ENCODE measurements at regions not wholly inside any gene's neighbourhood (a gene's known extent, or its start where the extent isn't known, plus 50 kb on each side); places are given as distances from the start of the nearest gene placed in this dataset.

DNA sequence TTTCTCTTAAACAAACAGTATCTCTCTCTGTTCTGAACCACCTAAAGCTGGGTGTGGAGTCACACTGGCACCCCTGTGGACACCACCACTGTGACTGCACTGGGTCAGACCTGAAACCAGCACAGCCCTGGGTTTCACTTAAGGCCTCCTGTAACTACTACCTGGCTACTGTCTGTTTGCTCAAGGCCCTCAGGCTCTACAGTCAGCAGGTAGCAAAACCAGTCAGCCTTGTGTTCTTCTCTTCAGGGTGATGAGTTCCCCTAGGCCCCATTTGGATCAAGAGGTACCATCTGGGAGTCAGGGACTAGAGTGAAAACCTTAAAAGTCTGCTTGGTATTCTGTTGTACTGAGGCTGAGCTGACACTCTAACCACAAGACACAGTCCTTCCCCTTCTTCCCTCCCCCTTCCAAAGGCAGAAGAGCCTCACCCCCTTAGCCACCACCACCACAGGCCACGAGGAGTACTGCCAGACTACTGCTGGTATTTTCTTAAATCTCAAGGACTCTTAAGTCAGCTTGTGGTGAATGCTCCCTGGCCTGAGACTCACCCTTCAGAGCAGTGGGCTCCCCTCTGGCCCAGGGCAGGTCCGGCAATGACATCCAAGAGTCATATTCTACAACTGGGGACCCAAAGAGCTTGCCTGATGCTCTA lies 153.2 kb upstream of the MON1B start (continued):
- TF ChIP-seq AR (CRISPR knock-in tag; IDR thresholded peaks at IDR 0.05) (no peak), SOX15 (CRISPR knock-in tag; IDR thresholded peaks at IDR 0.05) (no peak), E2F1 (CRISPR knock-in tag; IDR thresholded peaks at IDR 0.05) (no peak)

DNA sequence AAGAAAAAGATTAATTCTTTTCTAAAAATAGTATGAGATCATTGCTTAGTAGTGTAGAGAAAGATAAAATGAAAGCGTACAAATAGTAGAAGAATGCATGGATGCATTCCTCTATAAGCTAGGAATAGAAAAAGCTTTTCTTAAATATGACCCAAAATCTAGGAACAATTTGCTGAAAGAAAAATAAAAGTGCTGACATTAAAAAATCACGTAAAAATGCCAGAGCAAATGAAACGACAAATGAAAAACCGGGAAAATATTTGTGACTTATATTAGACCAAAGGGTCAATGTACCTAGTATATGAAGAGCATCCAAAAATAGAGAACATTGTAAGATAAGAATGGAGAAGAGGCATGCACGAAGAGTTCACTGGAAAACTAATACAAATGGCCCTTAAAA lies 149.5 kb upstream of the MON1B start:
- ATAC-seq: no peak
- POLR2A ChIA-PET: no interaction called here
- no peak for TF ChIP-seq HMGXB4 (CRISPR knock-in tag; IDR thresholded peaks at IDR 0.05)
- no peak for TF ChIP-seq CREB1 (CRISPR knock-in tag; IDR thresholded peaks at IDR 0.05)
- Mint-ChIP-seq H3K4me1 (no peaks in the 10 kb centered on the region), H3K27me3 (ENCODE audit: low read depth) (no peaks in the 10 kb centered on the region), H3K9me3 (peaks cover 65% of the 10 kb centered on the region), H3K36me3 (peaks cover 14% of the 10 kb centered on the region), H3K4me3 (no peak overlapping the region), H3K27ac (no peak overlapping the region)
- CTCF ChIA-PET: no interaction called here
- DNase-seq (ENCODE audit: low spot score): no peak

- H3K4me3 Mint-ChIP-seq: no peak overlapping the region
- DNase-seq (ENCODE audit: low spot score): no peak
- CTCF ChIA-PET: no interaction called here
- no peak for ATAC-seq
- H3K27me3 Mint-ChIP-seq (ENCODE audit: low read depth): no peaks in the 10 kb centered on the region
- no peak overlapping the region for H3K27ac Mint-ChIP-seq
- POLR2A ChIA-PET: no interaction called here
- H3K36me3 Mint-ChIP-seq: peaks cover 11% of the 10 kb centered on the region; the same call in 1 of the 2 replicates
- peaks cover 61% of the 10 kb centered on the region for H3K9me3 Mint-ChIP-seq
- H3K4me1 Mint-ChIP-seq: no peaks in the 10 kb centered on the region
- TF ChIP-seq NFYB (CRISPR knock-in tag; conservative IDR thresholded peaks at IDR 0.05; ENCODE audit: low read depth) (no peak), ATF1 (CRISPR knock-in tag; IDR thresholded peaks at IDR 0.05) (no peak), SMAD4 (CRISPR knock-in tag; IDR thresholded peaks at IDR 0.05) (no peak), HMGA2 (CRISPR knock-in tag; IDR thresholded peaks at IDR 0.05) (no peak), TP53 (CRISPR knock-in tag; IDR thresholded peaks at IDR 0.05) (no peak), ZNF121 (CRISPR knock-in tag; IDR thresholded peaks at IDR 0.05) (no peak), ATF3 (CRISPR knock-in tag; conservative IDR thresholded peaks at IDR 0.05) (no peak), ERG (CRISPR knock-in tag; IDR thresholded peaks at IDR 0.05) (no peak), ZNF232 (CRISPR knock-in tag; IDR thresholded peaks at IDR 0.05) (no peak), SOX15 (CRISPR knock-in tag; IDR thresholded peaks at IDR 0.05) (no peak), NR3C1 (CRISPR knock-in tag; conservative IDR thresholded peaks at IDR 0.05; ENCODE audit: low read depth) (no peak), ZNF671 (CRISPR knock-in tag; IDR thresholded peaks at IDR 0.05) (no peak), PRDM15 (CRISPR knock-in tag; IDR thresholded peaks at IDR 0.05) (no peak), ZNF263 (CRISPR knock-in tag; IDR thresholded peaks at IDR 0.05; ENCODE audit: low read depth) (no peak), MXD4 (CRISPR knock-in tag; IDR thresholded peaks at IDR 0.05; ENCODE audit: borderline replicate concordance) (no peak), ZNF138 (CRISPR knock-in tag; conservative IDR thresholded peaks at IDR 0.05) (no peak), EMX1 (CRISPR knock-in tag; IDR thresholded peaks at IDR 0.05) (no peak), ZNF317 (CRISPR knock-in tag; IDR thresholded peaks at IDR 0.05; ENCODE audit: borderline replicate concordance, low read depth) (no peak), JAZF1 (CRISPR knock-in tag; IDR thresholded peaks at IDR 0.05) (no peak)
These were observed 147.9 kb upstream of the MON1B start for GRCh38 chr16:77043076-77043475.

All from WTC11 (cell line).